HEK293T (cell line): ENCODE measurements at regions not wholly inside any gene's neighbourhood (a gene's known extent, or its start where the extent isn't known, plus 50 kb on each side); places are given as distances from the start of the nearest gene placed in this dataset.

ENCODE experiments used
- BHLHE40 ChIP-seq: fragments of 450-650 bp; IDR thresholded peaks from 2 replicates; pipeline ENCODE4 v1.6.1; 2016; ENCODE audit warnings: mild to moderate bottlenecking, moderate library complexity, borderline replicate concordance
- CTBP1 ChIP-seq: fragments of 450-650 bp; IDR thresholded peaks from 2 replicates; pipeline ENCODE4 v1.6.1; 2016; ENCODE audit warnings: borderline replicate concordance
- ELF4 ChIP-seq: fragments of 450-650 bp; IDR thresholded peaks from 2 replicates; pipeline ENCODE4 v1.6.1; 2017; ENCODE audit warnings: antibody characterized with exemption
- FOXA1 ChIP-seq: fragments of 450-650 bp; IDR thresholded peaks from 2 replicates; pipeline ENCODE4 v1.6.1; 2016; ENCODE audit warnings: mild to moderate bottlenecking
- FOXK2 ChIP-seq: fragments of 450-650 bp; IDR thresholded peaks from 2 replicates; pipeline ENCODE4 v1.6.1; 2016; ENCODE audit warnings: mild to moderate bottlenecking
- FOXM1 ChIP-seq: fragments of 450-650 bp; IDR thresholded peaks from 2 replicates; pipeline ENCODE4 v1.6.1; 2017; ENCODE audit warnings: mild to moderate bottlenecking, borderline replicate concordance
- HDGF ChIP-seq: fragments of 450-650 bp; IDR thresholded peaks from 2 replicates; pipeline ENCODE4 v1.6.1; 2017; ENCODE audit warnings: antibody characterized with exemption, borderline replicate concordance
- L3MBTL2 ChIP-seq: fragments of 450-650 bp; conservative IDR thresholded peaks from 2 replicates; pipeline ENCODE4 v1.6.1; 2016; ENCODE audit warnings: mild to moderate bottlenecking
- LEF1 ChIP-seq: fragments of 450-650 bp; IDR thresholded peaks from 2 replicates; pipeline ENCODE4 v1.6.1; 2017; ENCODE audit warnings: mild to moderate bottlenecking, borderline replicate concordance
- NFRKB ChIP-seq: fragments of 450-650 bp; IDR thresholded peaks from 2 replicates; pipeline ENCODE4 v1.6.1; 2016; ENCODE audit warnings: mild to moderate bottlenecking, moderate library complexity
- PKNOX1 ChIP-seq: fragments of 450-650 bp; IDR thresholded peaks from 2 replicates; pipeline ENCODE4 v1.6.1; 2016
- SP1 ChIP-seq: fragments of 450-650 bp; IDR thresholded peaks from 2 replicates; pipeline ENCODE4 v1.6.1; 2017
- TARDBP ChIP-seq: fragments of 450-650 bp; IDR thresholded peaks from 2 replicates; pipeline ENCODE4 v1.6.1; 2016
- ZNF384 ChIP-seq: fragments of 450-650 bp; IDR thresholded peaks from 2 replicates; pipeline ENCODE4 v1.6.1; 2016

DNA sequence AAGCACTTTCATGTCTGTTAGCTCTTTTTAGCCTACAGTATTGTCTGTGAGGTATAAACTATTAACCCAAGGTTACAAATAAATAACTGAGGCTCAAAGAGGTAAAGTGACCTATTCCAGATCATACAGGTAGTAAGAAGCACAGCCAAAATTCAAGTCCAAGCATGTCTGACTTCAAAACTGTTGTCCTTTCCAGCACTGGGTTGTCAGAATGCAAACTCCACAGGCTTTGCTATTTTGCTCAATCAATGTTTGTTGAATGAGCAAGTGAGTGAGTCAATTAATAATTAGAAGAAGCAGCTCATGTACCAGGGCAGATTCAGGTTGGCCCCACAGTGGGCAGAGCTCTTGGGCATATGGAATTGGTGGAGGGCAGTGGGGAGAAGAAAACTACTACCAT, 134.1 kb upstream of the ARHGEF9 start:
- TF ChIP-seq FOXK2: no peak
- no peak for TF ChIP-seq SP1
- TF ChIP-seq BHLHE40: no peak
- no peak for TF ChIP-seq FOXA1
- no peak for TF ChIP-seq LEF1
- TF ChIP-seq ZNF384: no peak
- TF ChIP-seq ELF4: no peak
- TF ChIP-seq HDGF: no peak
- TF ChIP-seq NFRKB: no peak
- TF ChIP-seq PKNOX1: no peak
- no peak for TF ChIP-seq CTBP1
- TF ChIP-seq FOXM1: no peak
- TF ChIP-seq TARDBP: no peak
- no peak for TF ChIP-seq L3MBTL2
